SK-N-SH treated with all-trans-retinoic acid at 6 μM for 48 hours (cell line): ENCODE measurements at regions not wholly inside any gene's neighbourhood (a gene's known extent, or its start where the extent isn't known, plus 50 kb on each side); places are given as distances from the start of the nearest gene placed in this dataset.
"Not testable (repeated sequence)": the region's sequence is repeated elsewhere in the genome, so short reads cannot be mapped to it uniquely, and the experiment has no call there.

Source experiments
- ATAC-seq: fragments of 200-7000 bp; cut with Tn5 transposase; 3 replicates; pipeline ENCODE4 v1.9.1; 2020; ENCODE audit warnings: mild to moderate bottlenecking, moderate library complexity
- ARNTL ChIP-seq: fragments of 450-650 bp; formaldehyde crosslinking; IDR thresholded peaks from 2 replicates; pipeline ENCODE4 v1.5.0; 2020; ENCODE audit warnings: low read depth, mild to moderate bottlenecking, moderate library complexity, borderline replicate concordance
- BACH2 ChIP-seq: fragments of 250-450 bp; sonication (Bioruptor Pico); IDR thresholded peaks from 2 replicates; pipeline ENCODE4 v1.9.0; 2021; ENCODE audit warnings: mild to moderate bottlenecking, borderline replicate concordance
- CREB5 ChIP-seq: fragments of 250-450 bp; sonication (Bioruptor Pico); IDR thresholded peaks from 2 replicates; pipeline ENCODE4 v1.5.1; 2020; ENCODE audit warnings: low read depth, mild to moderate bottlenecking, moderate library complexity
- CSDC2 ChIP-seq: fragments of 250-450 bp; sonication (Bioruptor Pico); IDR thresholded peaks from 2 replicates; pipeline ENCODE4 v1.5.0; 2020; ENCODE audit warnings: mild to moderate bottlenecking, moderate library complexity
- CSRNP3 ChIP-seq: fragments of 250-450 bp; sonication (Bioruptor Pico); IDR thresholded peaks from 2 replicates; pipeline ENCODE4 v1.5.1; 2021; ENCODE audit warnings: mild to moderate bottlenecking, moderate library complexity
- GLIS3 ChIP-seq: fragments of 250-450 bp; sonication (Bioruptor Pico); IDR thresholded peaks from 2 replicates; pipeline ENCODE4 v1.5.0; 2020; ENCODE audit warnings: mild to moderate bottlenecking, moderate library complexity
- ISL1 ChIP-seq: fragments of 250-450 bp; sonication (Bioruptor Pico); IDR thresholded peaks from 2 replicates; pipeline ENCODE4 v2.1.2; 2022; ENCODE audit warnings: mild to moderate bottlenecking, moderate library complexity
- OSR1 ChIP-seq: fragments of 250-450 bp; sonication (Bioruptor Pico); IDR thresholded peaks from 2 replicates; pipeline ENCODE4 v1.8.0; 2022; ENCODE audit warnings: moderate library complexity, mild to moderate bottlenecking, inconsistent platforms
- PATZ1 ChIP-seq: fragments of 250-450 bp; sonication (Bioruptor Pico); IDR thresholded peaks from 2 replicates; pipeline ENCODE4 v1.8.0; 2020; ENCODE audit warnings: mild to moderate bottlenecking, moderate library complexity, borderline replicate concordance
- PPARA ChIP-seq: fragments of 250-450 bp; sonication (Bioruptor Pico); IDR thresholded peaks from 2 replicates; pipeline ENCODE4 v1.5.0; 2020; ENCODE audit warnings: mild to moderate bottlenecking, borderline replicate concordance
- SNAI2 ChIP-seq: fragments of 250-450 bp; sonication (Bioruptor Pico); IDR thresholded peaks from 2 replicates; pipeline ENCODE4 v1.5.0; 2020; ENCODE audit warnings: mild to moderate bottlenecking, moderate library complexity
- TCF4 ChIP-seq: fragments of 250-450 bp; sonication (Bioruptor Pico); IDR thresholded peaks from 2 replicates; pipeline ENCODE4 v1.8.0; 2021; ENCODE audit warnings: mild to moderate bottlenecking, moderate library complexity, borderline replicate concordance
- TOX ChIP-seq: fragments of 250-450 bp; sonication (Bioruptor Pico); IDR thresholded peaks from 2 replicates; pipeline ENCODE4 v1.8.0; 2021; ENCODE audit warnings: mild to moderate bottlenecking, moderate library complexity, borderline replicate concordance
- ZC3H10 ChIP-seq: fragments of 250-450 bp; sonication (Bioruptor Pico); IDR thresholded peaks from 2 replicates; pipeline ENCODE4 v1.5.1; 2021; ENCODE audit warnings: mild to moderate bottlenecking, moderate library complexity
- ZFP3 ChIP-seq: fragments of 250-450 bp; sonication (Bioruptor Pico); IDR thresholded peaks from 2 replicates; pipeline ENCODE4 v1.5.0; 2020; ENCODE audit warnings: mild to moderate bottlenecking, moderate library complexity
- ZFP30 ChIP-seq: fragments of 450-650 bp; formaldehyde crosslinking; IDR thresholded peaks from 2 replicates; pipeline ENCODE4 v1.5.0; 2022; ENCODE audit warnings: mild to moderate bottlenecking, moderate library complexity
- ZNF565 ChIP-seq: fragments of 450-650 bp; formaldehyde crosslinking; conservative IDR thresholded peaks from 2 replicates; pipeline ENCODE4 v1.5.0; 2020; ENCODE audit warnings: low read depth, mild to moderate bottlenecking, moderate library complexity
- ZNF70 ChIP-seq: fragments of 450-650 bp; formaldehyde crosslinking; IDR thresholded peaks from 2 replicates; pipeline ENCODE4 v1.5.0; 2020; ENCODE audit warnings: mild to moderate bottlenecking, moderate library complexity
- ZNF8 ChIP-seq: fragments of 450-650 bp; formaldehyde crosslinking; IDR thresholded peaks from 2 replicates; pipeline ENCODE4 v1.5.0; 2020; ENCODE audit warnings: mild to moderate bottlenecking, moderate library complexity
- TF ChIP-seq, protein P1 (sequence below): fragments of 250-450 bp; sonication (Bioruptor Pico); IDR thresholded peaks from 2 replicates; pipeline ENCODE4 v1.5.0; 2020; ENCODE audit warnings: mild to moderate bottlenecking, moderate library complexity

- TF ChIP-seq, protein P1, sequence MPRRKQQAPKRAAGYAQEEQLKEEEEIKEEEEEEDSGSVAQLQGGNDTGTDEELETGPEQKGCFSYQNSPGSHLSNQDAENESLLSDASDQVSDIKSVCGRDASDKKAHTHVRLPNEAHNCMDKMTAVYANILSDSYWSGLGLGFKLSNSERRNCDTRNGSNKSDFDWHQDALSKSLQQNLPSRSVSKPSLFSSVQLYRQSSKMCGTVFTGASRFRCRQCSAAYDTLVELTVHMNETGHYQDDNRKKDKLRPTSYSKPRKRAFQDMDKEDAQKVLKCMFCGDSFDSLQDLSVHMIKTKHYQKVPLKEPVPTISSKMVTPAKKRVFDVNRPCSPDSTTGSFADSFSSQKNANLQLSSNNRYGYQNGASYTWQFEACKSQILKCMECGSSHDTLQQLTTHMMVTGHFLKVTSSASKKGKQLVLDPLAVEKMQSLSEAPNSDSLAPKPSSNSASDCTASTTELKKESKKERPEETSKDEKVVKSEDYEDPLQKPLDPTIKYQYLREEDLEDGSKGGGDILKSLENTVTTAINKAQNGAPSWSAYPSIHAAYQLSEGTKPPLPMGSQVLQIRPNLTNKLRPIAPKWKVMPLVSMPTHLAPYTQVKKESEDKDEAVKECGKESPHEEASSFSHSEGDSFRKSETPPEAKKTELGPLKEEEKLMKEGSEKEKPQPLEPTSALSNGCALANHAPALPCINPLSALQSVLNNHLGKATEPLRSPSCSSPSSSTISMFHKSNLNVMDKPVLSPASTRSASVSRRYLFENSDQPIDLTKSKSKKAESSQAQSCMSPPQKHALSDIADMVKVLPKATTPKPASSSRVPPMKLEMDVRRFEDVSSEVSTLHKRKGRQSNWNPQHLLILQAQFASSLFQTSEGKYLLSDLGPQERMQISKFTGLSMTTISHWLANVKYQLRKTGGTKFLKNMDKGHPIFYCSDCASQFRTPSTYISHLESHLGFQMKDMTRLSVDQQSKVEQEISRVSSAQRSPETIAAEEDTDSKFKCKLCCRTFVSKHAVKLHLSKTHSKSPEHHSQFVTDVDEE: no peak
- no peak for TF ChIP-seq ZNF565 (CRISPR knock-in tag)
- TF ChIP-seq ZFP3: no peak
- no peak for TF ChIP-seq PPARA (CRISPR knock-in tag)
- no peak for TF ChIP-seq CSDC2 (CRISPR knock-in tag)
These were observed 810.4 kb downstream of the TRAM1L1 start (continued) for GRCh38 chr4:116275006-116275405.

- no peak for ATAC-seq
These were observed 813.0 kb downstream of the TRAM1L1 start for GRCh38 chr4:116272336-116272735.

GRCh38 chr4:116260931-116261330, 824.4 kb downstream of the TRAM1L1 start:
- not testable (repeated sequence) for ATAC-seq

More at GRCh38 chr4:116272336-116272735, 813.0 kb downstream of the TRAM1L1 start:
- TF ChIP-seq ZNF8 (no peak), PATZ1 (CRISPR knock-in tag) (no peak), TCF4 (no peak), CREB5 (CRISPR knock-in tag) (no peak), ISL1 (CRISPR knock-in tag) (no peak), ARNTL (CRISPR knock-in tag) (no peak), ZFP30 (no peak), BACH2 (CRISPR knock-in tag) (no peak), OSR1 (CRISPR knock-in tag) (no peak), TOX (no peak), SNAI2 (CRISPR knock-in tag) (no peak), GLIS3 (CRISPR knock-in tag) (no peak)
- TF ChIP-seq, protein P1: no peak

DNA sequence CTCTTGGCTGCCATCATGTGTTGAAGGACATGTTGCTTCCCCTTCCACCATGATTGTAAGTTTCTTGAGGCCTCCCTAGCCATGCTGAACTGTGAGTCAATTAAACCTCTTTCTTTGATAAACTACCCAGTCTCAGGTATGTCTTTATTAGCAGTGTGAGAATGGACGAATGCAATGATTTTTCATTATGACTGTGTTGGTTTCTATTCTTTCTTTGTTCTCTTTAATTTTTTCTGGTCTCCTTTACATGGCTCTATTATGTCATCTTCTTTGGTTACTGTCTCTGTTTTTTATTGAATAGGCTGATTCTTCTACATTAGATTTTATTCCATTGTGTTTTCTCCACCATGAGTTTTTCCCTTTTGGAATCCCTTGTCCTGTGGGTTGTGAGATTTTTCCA, 840.6 kb downstream of the TRAM1L1 start:
- no peak for TF ChIP-seq ZNF70 (CRISPR knock-in tag)
- TF ChIP-seq ARNTL (CRISPR knock-in tag): no peak
- TF ChIP-seq SNAI2 (CRISPR knock-in tag): no peak
- no peak for TF ChIP-seq CSRNP3 (CRISPR knock-in tag)
- no peak for TF ChIP-seq ZC3H10 (CRISPR knock-in tag)
- no peak for TF ChIP-seq ISL1 (CRISPR knock-in tag)
- no peak for ATAC-seq
